Gastrocnemius medialis (tissue), 4 donors: ENCODE measurements at regions not wholly inside any gene's neighbourhood (a gene's known extent, or its start where the extent isn't known, plus 50 kb on each side); places are given as distances from the start of the nearest gene placed in this dataset.

Source experiments
- POLR2A ChIP-seq, 2 donors: fragments of 450-650 bp; IDR thresholded peaks; one replicate each; pipeline ENCODE4 v1.6.1; 2017; ENCODE audit warnings: antibody characterized with exemption in 2 of 2, mild to moderate bottlenecking in 2 of 2, moderate library complexity in 2 of 2
- TF ChIP-seq, protein P1 (sequence below), 5 experiments: fragments of 450-650 bp in 3 of 5; fragments of 200-600 bp in 2 of 5; sonication (generic) in 2 of 5; IDR thresholded peaks in 4 of 5; conservative IDR thresholded peaks in 1 of 5; 1 replicate in 4 of 5; 2 replicates in 1 of 5; pipeline ENCODE4 v1.5.1; 2016 to 2019; ENCODE audit warnings: antibody characterized with exemption in 5 of 5, mild to moderate bottlenecking in 3 of 5, moderate library complexity in 3 of 5

DNA sequence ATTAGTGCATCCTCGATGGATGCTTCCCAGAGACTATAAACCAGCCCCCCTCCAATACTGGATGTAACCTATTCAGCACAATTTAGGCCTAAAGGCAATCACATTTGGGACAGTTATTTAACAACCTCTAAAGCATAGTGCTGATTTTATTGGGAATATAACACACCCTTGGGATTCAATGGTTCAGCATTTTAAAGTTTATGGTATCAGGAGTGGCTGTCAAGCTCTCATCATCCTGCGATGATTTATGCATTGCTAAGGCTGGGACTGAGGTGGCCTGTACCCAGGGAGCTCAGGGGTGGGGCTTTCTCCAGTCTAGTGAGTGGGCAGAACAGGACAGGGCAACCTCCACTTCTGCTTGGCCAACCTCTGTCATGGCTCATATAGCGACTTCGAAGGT is 464.9 kb downstream of the INHBA start:
- TF ChIP-seq, protein P1, sequence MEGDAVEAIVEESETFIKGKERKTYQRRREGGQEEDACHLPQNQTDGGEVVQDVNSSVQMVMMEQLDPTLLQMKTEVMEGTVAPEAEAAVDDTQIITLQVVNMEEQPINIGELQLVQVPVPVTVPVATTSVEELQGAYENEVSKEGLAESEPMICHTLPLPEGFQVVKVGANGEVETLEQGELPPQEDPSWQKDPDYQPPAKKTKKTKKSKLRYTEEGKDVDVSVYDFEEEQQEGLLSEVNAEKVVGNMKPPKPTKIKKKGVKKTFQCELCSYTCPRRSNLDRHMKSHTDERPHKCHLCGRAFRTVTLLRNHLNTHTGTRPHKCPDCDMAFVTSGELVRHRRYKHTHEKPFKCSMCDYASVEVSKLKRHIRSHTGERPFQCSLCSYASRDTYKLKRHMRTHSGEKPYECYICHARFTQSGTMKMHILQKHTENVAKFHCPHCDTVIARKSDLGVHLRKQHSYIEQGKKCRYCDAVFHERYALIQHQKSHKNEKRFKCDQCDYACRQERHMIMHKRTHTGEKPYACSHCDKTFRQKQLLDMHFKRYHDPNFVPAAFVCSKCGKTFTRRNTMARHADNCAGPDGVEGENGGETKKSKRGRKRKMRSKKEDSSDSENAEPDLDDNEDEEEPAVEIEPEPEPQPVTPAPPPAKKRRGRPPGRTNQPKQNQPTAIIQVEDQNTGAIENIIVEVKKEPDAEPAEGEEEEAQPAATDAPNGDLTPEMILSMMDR (IDR thresholded peaks at IDR 0.05 in 4 of 5, conservative IDR thresholded peaks at IDR 0.05 in 1 of 5): no peak
- no peak for TF ChIP-seq POLR2A (IDR thresholded peaks at IDR 0.05)
